DND-41 (cell line): ENCODE measurements at regions not wholly inside any gene's neighbourhood (a gene's known extent, or its start where the extent isn't known, plus 50 kb on each side); places are given as distances from the start of the nearest gene placed in this dataset.

Source experiments
- ATAC-seq: fragments of 200-7000 bp; cut with Tn5 transposase; 3 replicates; pipeline ENCODE4 v1.9.1; 2021; ENCODE audit warnings: low read depth; ENCODE audit not compliant: insufficient read depth
- DNase-seq: peaks from one replicate; pipeline ENCODE4 v3.0.0-alpha.2; 2020
- H2AFZ ChIP-seq: 2 replicates; pipeline ENCODE4 v1.6.0; 2012; ENCODE audit warnings: low read depth, low read length
- H3K27ac ChIP-seq: 2 replicates; pipeline ENCODE4 v1.5.1; 2012; ENCODE audit warnings: low read length, inconsistent platforms
- H3K27me3 ChIP-seq: fragments of 200-600 bp; sonication (generic); 2 replicates; pipeline ENCODE4 v1.6.0; 2012; ENCODE audit warnings: low read length, mild to moderate bottlenecking, inconsistent platforms; ENCODE audit not compliant: insufficient read depth, poor library complexity
- H3K36me3 ChIP-seq: 2 replicates; pipeline ENCODE4 v1.5.1; 2012; ENCODE audit warnings: low read length, inconsistent platforms; ENCODE audit not compliant: insufficient read depth
- H3K4me1 ChIP-seq: 2 replicates; pipeline ENCODE4 v1.5.1; 2012; ENCODE audit warnings: mild to moderate bottlenecking, low read length; ENCODE audit not compliant: insufficient read depth
- H3K4me2 ChIP-seq: 2 replicates; pipeline ENCODE4 v1.6.0; 2012; ENCODE audit warnings: mild to moderate bottlenecking, moderate library complexity, low read length, inconsistent platforms; ENCODE audit not compliant: insufficient read depth
- H3K4me3 ChIP-seq, 2 experiments: fragments of 200-600 bp in 1 of 2; shearing (Covaris generic) in 1 of 2; 2 replicates each; pipeline ENCODE4 v1.5.1; 2012 to 2016; ENCODE audit warnings: inconsistent platforms in 2 of 2, low read length in 2 of 2, mild to moderate bottlenecking in 2 of 2, low read depth in 1 of 2, moderate library complexity in 1 of 2
- H3K79me2 ChIP-seq: 2 replicates; pipeline ENCODE4 v1.6.0; 2012; ENCODE audit warnings: low read length, inconsistent platforms; ENCODE audit not compliant: insufficient read depth
- H3K9ac ChIP-seq: 2 replicates; pipeline ENCODE4 v1.6.0; 2012; ENCODE audit warnings: low read depth, mild to moderate bottlenecking, inconsistent platforms, low read length, moderate library complexity
- H3K9me3 ChIP-seq: 2 replicates; pipeline ENCODE4 v1.5.1; 2012; ENCODE audit warnings: low read length, moderate library complexity, mild to moderate bottlenecking, inconsistent platforms; ENCODE audit not compliant: insufficient read depth, severe bottlenecking
- H4K20me1 ChIP-seq: 2 replicates; pipeline ENCODE4 v1.6.0; 2012; ENCODE audit warnings: low read length; ENCODE audit not compliant: insufficient read depth
- EZH2 ChIP-seq: IDR thresholded peaks from 3 replicates; pipeline ENCODE4 v1.6.1; 2012; ENCODE audit warnings: borderline replicate concordance, low read depth, mild to moderate bottlenecking, moderate library complexity, low read length, inconsistent platforms; ENCODE audit not compliant: severe bottlenecking
- TF ChIP-seq, protein P1 (sequence below): IDR thresholded peaks from 2 replicates; pipeline ENCODE4 v1.5.1; 2012; ENCODE audit warnings: borderline replicate concordance, low read length, moderate library complexity, mild to moderate bottlenecking; ENCODE audit not compliant: poor library complexity, severe bottlenecking; ENCODE audit errors: extremely low read depth

DNA sequence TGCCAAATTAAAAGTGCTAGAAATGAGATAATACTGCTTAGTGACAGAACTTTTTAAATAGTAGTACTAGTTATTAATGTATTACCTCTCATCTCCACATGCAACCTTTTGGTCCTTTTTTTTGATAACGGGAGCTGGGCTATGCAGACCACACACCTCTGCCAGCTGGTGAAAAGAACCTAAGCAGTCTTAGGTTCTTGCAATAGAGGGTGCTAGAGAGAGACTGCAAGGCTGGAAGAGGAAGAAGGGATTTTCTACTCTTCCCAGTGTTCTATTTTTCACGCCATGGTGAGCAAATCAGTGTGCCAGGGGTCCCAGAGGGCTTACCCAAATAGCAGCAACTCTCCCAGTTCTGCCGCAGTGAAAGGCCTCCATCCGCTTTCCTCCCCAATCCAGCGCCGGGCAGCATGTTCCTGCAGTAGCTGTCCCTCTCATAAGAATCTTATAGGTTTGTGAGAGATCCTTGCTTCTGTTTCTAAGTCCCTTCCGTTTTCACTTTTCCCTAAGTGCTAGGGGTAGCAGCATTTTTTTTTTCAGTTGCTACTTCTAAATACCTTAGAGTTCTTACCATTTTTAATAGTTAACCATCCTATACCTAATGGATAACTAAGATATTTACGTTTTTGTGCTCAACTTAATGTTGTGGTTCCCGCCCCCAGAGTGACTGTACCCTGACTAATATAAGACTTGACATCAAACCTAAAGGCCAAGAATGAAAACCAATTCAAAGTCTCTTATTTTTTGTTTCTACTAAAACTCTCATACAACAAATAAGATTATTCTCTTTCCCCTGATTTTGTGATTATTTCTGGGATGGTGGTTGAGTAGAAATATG is 69.4 kb upstream of the UBE2E3 start:
- no peak overlapping the region for H2AFZ ChIP-seq
- H3K4me1 ChIP-seq = no peaks in the 10 kb centered on the region
- H3K9me3 ChIP-seq = no peaks in the 10 kb centered on the region
- DNase-seq (no peak), ATAC-seq (no peak)
- H3K27ac ChIP-seq = no peak overlapping the region
- H3K79me2 ChIP-seq = no peaks in the 10 kb centered on the region
- H3K4me3 ChIP-seq = no peak overlapping the region
- peaks cover 18% of the 10 kb centered on the region for H3K27me3 ChIP-seq
- no peaks in the 10 kb centered on the region for H4K20me1 ChIP-seq
- H3K4me2 ChIP-seq = no peak overlapping the region
- no peak for TF ChIP-seq EZH2
- TF ChIP-seq, protein P1, sequence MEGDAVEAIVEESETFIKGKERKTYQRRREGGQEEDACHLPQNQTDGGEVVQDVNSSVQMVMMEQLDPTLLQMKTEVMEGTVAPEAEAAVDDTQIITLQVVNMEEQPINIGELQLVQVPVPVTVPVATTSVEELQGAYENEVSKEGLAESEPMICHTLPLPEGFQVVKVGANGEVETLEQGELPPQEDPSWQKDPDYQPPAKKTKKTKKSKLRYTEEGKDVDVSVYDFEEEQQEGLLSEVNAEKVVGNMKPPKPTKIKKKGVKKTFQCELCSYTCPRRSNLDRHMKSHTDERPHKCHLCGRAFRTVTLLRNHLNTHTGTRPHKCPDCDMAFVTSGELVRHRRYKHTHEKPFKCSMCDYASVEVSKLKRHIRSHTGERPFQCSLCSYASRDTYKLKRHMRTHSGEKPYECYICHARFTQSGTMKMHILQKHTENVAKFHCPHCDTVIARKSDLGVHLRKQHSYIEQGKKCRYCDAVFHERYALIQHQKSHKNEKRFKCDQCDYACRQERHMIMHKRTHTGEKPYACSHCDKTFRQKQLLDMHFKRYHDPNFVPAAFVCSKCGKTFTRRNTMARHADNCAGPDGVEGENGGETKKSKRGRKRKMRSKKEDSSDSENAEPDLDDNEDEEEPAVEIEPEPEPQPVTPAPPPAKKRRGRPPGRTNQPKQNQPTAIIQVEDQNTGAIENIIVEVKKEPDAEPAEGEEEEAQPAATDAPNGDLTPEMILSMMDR = peak; percentile 7
- H3K9ac ChIP-seq = no peak overlapping the region
- no peaks in the 10 kb centered on the region for H3K36me3 ChIP-seq

DNA sequence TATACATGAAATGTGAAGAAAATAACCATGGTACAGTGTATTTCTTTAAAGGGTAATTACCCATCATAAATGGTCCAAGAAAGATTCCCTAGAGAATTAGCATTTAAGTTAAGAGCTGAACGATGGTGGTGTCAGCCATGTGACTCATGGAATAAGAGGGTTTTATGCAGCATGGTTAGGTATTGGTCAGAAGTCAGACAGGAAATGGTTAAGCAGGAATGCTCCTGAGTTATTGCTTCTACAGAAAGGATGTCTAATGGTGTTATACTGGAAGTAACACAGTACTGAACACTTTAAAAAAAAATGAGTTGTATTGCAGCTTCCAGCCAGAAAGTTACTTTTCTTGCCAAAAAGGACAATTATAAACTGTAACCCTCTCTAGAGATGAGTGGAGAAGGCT is 72.7 kb upstream of the UBE2E3 start:
- Histone ChIP-seq H4K20me1 (no peaks in the 10 kb centered on the region), H3K9me3 (no peaks in the 10 kb centered on the region), H3K27ac (no peak overlapping the region), H2AFZ (no peak overlapping the region), H3K4me1 (no peaks in the 10 kb centered on the region), H3K9ac (no peak overlapping the region), H3K4me3 (no peak overlapping the region), H3K27me3 (peaks cover 15% of the 10 kb centered on the region), H3K79me2 (no peaks in the 10 kb centered on the region), H3K36me3 (no peaks in the 10 kb centered on the region), H3K4me2 (no peak overlapping the region)
- TF ChIP-seq, protein P1 = no peak
- TF ChIP-seq EZH2 = no peak
- ATAC-seq (no peak), DNase-seq (no peak)

DNA sequence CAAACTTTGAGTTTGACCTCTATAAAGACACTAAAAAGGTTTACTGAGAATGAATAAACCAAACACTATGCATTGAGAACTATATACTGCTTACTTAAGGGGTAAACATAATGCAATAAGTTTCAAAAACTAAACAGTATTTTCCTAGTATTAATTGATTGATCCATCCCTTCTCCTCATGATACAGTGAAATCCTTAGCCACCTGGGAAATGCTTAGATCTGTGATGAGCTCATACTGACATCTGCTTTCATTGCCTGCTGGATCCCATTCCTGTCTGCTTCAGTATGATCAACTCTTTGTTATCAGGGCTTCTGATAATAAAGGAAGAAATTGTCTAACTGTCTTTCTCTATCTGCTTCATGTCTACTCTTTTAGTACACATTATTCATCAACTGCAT is 74.9 kb upstream of the UBE2E3 start:
- H3K27ac ChIP-seq = no peak overlapping the region

More for the DNA sequence above, 74.9 kb upstream of the UBE2E3 start:
- H3K4me1 ChIP-seq = no peaks in the 10 kb centered on the region
- no peaks in the 10 kb centered on the region for H3K9me3 ChIP-seq
- H3K9ac ChIP-seq = no peak overlapping the region
- H3K79me2 ChIP-seq = no peaks in the 10 kb centered on the region
- H2AFZ ChIP-seq = no peak overlapping the region
- H3K36me3 ChIP-seq = no peaks in the 10 kb centered on the region
- DNase-seq = no peak
- no peaks in the 10 kb centered on the region for H4K20me1 ChIP-seq
- ATAC-seq = no peak
- peaks cover 7% of the 10 kb centered on the region for H3K27me3 ChIP-seq
- H3K4me3 ChIP-seq = no peak overlapping the region
- no peak overlapping the region for H3K4me2 ChIP-seq
- no peak for TF ChIP-seq EZH2
- TF ChIP-seq, protein P1 = no peak
